Colonic mucosa (tissue), 4 donors: ENCODE measurements at regions not wholly inside any gene's neighbourhood (a gene's known extent, or its start where the extent isn't known, plus 50 kb on each side); places are given as distances from the start of the nearest gene placed in this dataset.

Experiments
- DNase-seq: peaks from one replicate; pipeline ENCODE4 v3.0.0-alpha.2; 2020
- H3K27ac ChIP-seq: fragments of 200-600 bp; one replicate; pipeline ENCODE4 v1.8.0; 2021
- H3K27me3 ChIP-seq: fragments of 200-600 bp; one replicate; pipeline ENCODE4 v1.8.0; 2021
- H3K36me3 ChIP-seq: fragments of 200-600 bp; one replicate; pipeline ENCODE4 v1.8.0; 2021
- H3K4me1 ChIP-seq: fragments of 200-600 bp; one replicate; pipeline ENCODE4 v1.8.0; 2021; ENCODE audit warnings: mild to moderate bottlenecking
- H3K4me3 ChIP-seq: fragments of 200-600 bp; one replicate; pipeline ENCODE4 v1.8.0; 2021
- H3K9ac ChIP-seq, 2 donors: one replicate each; pipeline ENCODE4 v1.7.0; 2013; ENCODE audit warnings: control low read depth in 2 of 2, low read depth in 2 of 2, low read length in 2 of 2
- H3K9me3 ChIP-seq: fragments of 200-600 bp; one replicate; pipeline ENCODE4 v1.8.0; 2021
- intact Hi-C: fragments of 100-400 bp; cut with DNase I; formaldehyde crosslinking; loops from one replicate; pipeline ENCODE4 v1.14.1; 2022
- TF ChIP-seq, protein P1 (sequence below): fragments of 200-600 bp; IDR thresholded peaks from one replicate; pipeline ENCODE4 v1.8.0; 2022; ENCODE audit warnings: antibody characterized with exemption, mild to moderate bottlenecking
- donor health status: healthy.
- donor health status: DM: no; HTN: no; CAD: no.
- donor health status: DM: no; HTN: no; CAD: no.

DNA sequence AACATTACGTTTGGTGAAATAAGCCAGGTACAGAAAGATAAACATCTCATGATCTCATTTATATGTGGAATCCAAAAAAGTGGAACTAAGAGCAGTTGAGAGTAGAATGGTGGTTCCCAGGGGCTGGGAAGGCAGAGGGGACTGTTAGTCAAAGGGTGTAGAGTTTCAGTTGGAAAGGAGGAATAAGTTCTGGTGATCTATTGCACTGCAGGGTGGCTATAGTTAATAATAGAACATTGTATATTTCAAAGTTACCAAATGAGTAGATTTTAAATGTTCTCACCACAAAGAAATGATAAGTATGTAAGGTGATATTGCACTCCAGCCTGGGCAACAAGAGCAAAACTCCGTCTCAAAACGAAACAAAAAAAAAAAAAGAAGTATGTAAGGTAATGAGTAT, 260.1 kb upstream of the RAB6C start:
- TF ChIP-seq, protein P1, sequence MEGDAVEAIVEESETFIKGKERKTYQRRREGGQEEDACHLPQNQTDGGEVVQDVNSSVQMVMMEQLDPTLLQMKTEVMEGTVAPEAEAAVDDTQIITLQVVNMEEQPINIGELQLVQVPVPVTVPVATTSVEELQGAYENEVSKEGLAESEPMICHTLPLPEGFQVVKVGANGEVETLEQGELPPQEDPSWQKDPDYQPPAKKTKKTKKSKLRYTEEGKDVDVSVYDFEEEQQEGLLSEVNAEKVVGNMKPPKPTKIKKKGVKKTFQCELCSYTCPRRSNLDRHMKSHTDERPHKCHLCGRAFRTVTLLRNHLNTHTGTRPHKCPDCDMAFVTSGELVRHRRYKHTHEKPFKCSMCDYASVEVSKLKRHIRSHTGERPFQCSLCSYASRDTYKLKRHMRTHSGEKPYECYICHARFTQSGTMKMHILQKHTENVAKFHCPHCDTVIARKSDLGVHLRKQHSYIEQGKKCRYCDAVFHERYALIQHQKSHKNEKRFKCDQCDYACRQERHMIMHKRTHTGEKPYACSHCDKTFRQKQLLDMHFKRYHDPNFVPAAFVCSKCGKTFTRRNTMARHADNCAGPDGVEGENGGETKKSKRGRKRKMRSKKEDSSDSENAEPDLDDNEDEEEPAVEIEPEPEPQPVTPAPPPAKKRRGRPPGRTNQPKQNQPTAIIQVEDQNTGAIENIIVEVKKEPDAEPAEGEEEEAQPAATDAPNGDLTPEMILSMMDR: no peak
- no peaks in the 10 kb centered on the region for H3K4me1 ChIP-seq
- no peaks in the 10 kb centered on the region for H3K36me3 ChIP-seq
- no peak overlapping the region for H3K9ac ChIP-seq
- no peak overlapping the region for H3K27ac ChIP-seq
- intact Hi-C loops: no loop called here
- DNase-seq: no peak
- H3K9me3 ChIP-seq: no peaks in the 10 kb centered on the region
- no peak overlapping the region for H3K4me3 ChIP-seq
- no peaks in the 10 kb centered on the region for H3K27me3 ChIP-seq

DNA sequence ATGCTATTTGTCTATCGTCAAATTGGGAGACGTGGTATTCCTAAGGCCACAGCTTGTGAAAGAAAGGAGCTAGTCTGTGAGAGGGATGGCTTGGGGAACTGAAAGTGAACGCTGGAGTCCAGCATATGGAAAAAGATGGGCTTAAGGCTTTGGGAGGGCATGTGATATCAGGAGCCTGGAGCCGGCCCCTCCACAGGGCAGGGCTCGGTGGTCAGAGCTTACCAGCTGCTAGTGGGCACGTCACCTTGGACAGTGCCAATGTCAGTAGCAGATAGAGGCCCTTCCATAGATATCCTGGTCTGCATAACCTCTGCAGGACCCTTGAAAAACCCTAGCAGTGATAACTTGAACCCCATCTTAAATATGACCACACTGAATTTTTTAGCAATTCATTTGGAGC, 259.1 kb upstream of the RAB6C start:
- no peak overlapping the region for H3K27ac ChIP-seq
- no peaks in the 10 kb centered on the region for H3K4me1 ChIP-seq
- no peak overlapping the region for H3K9ac ChIP-seq
- TF ChIP-seq, protein P1: no peak
- H3K4me3 ChIP-seq: no peak overlapping the region
- no peak for DNase-seq
- no peaks in the 10 kb centered on the region for H3K36me3 ChIP-seq
- H3K9me3 ChIP-seq: no peaks in the 10 kb centered on the region
- intact Hi-C loops: no loop called here
- H3K27me3 ChIP-seq: no peaks in the 10 kb centered on the region

DNA sequence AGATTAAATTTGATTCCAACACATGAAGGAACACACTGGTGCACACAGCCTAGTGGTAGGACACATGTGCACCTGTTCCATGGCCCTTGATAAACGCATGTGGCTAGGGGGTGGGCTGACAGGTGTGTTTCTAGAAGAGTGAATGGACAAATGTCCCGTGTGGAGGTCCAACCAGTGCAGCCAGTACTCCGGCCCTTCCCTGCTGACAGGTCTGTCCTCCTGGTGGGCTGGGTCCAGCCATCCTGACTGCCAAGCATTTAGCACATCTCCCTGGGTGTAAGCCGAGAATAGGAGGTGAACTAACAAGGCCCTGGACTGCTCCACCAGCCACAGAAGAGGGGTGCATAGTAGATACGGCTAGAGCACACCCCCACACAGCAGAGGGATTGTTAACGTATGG, 258.7 kb upstream of the RAB6C start:
- H3K9me3 ChIP-seq: no peaks in the 10 kb centered on the region
- H3K4me1 ChIP-seq: no peaks in the 10 kb centered on the region
- intact Hi-C loops: no loop called here

DNA sequence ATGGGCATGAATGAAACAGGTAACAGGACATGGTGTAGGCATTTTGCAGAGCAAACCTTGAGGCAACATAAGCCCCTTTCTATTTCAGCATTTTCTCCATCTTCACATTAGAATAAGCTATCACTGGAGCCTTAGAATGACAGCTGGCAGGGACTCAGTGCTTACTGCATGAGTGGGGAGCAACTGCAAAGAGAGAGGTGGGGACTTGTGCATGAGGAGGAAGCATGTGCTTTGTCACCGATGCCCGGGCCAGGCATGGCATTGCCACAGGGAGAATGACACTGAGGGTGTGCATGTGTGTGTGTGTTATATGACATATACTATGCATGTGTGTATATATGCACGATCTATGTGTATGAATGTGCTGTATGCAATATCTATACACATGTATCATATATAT, 258.2 kb upstream of the RAB6C start:
- TF ChIP-seq, protein P1: no peak
- Histone ChIP-seq H3K9me3 (no peaks in the 10 kb centered on the region), H3K4me3 (no peak overlapping the region), H3K9ac (no peak overlapping the region), H3K4me1 (no peaks in the 10 kb centered on the region), H3K36me3 (no peaks in the 10 kb centered on the region), H3K27ac (no peak overlapping the region), H3K27me3 (no peaks in the 10 kb centered on the region)
- DNase-seq: no peak
- intact Hi-C loops: no loop called here

More for the DNA sequence above, 258.7 kb upstream of the RAB6C start:
- Histone ChIP-seq H3K4me3 (no peak overlapping the region), H3K27me3 (no peaks in the 10 kb centered on the region), H3K9ac (no peak overlapping the region), H3K27ac (no peak overlapping the region), H3K36me3 (no peaks in the 10 kb centered on the region)
- TF ChIP-seq, protein P1: no peak
- no peak for DNase-seq

DNA sequence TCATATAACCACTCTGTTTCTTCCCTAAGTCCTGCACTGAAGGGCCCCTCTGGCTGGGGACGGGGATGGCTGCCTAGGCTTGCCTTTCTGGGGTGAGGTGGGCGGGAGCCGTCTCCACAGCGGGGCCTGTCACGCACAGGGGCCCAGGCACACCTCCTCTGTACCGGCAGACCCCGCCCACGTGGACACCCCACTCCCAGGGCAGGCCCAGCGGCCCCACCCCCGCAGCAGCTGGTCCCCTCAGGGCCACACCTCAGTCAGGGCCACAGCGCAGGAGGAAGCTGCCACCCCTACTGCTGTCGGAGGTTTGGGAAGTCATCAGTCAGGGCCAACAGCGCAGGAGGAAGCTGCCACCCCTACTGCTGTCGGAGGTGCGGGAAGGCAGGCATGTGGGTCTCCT, 257.6 kb upstream of the RAB6C start:
- H3K27ac ChIP-seq: no peak overlapping the region
- no peaks in the 10 kb centered on the region for H3K4me1 ChIP-seq

More for the DNA sequence above, 257.6 kb upstream of the RAB6C start:
- TF ChIP-seq, protein P1: no peak
- Histone ChIP-seq H3K27me3 (no peaks in the 10 kb centered on the region), H3K36me3 (no peaks in the 10 kb centered on the region), H3K4me3 (no peak overlapping the region), H3K9me3 (no peaks in the 10 kb centered on the region), H3K9ac (no peak overlapping the region)
- intact Hi-C loops: no loop called here
- DNase-seq: no peak
